ENCODE measurements at regions not wholly inside any gene's neighbourhood (a gene's known extent, or its start where the extent isn't known, plus 50 kb on each side); places are given as distances from the start of the nearest gene placed in this dataset.

GRCh38 chr10:65149878-65150277 is 1628.7 kb downstream of the REEP3 start (continued):
- TF ChIP-seq REST (IDR thresholded peaks at IDR 0.05; ENCODE audit: unreplicated experiment) = no peak
- TF ChIP-seq CREB1 (CRISPR knock-in tag; IDR thresholded peaks at IDR 0.05; ENCODE audit: low read depth) = no peak
- TF ChIP-seq EZH2phosphoT487 (IDR thresholded peaks at IDR 0.05; ENCODE audit: unreplicated experiment) = no peak
- no peak for TF ChIP-seq ETS1 (IDR thresholded peaks at IDR 0.05)
- TF ChIP-seq EZH2 (IDR thresholded peaks at IDR 0.05; ENCODE audit: low read depth, unreplicated experiment) = no peak

- no peaks in the 10 kb centered on the region for H3F3A ChIP-seq (replicated peaks; ENCODE audit: low read depth)
- H2AFZ ChIP-seq = no peak overlapping the region
- H4K20me1 ChIP-seq (replicated peaks; ENCODE audit: insufficient read depth) = no peaks in the 10 kb centered on the region
- Mint-ChIP-seq H3K36me3 (ENCODE audit: low read depth) (0 out of 3 replicates have a peak, but pooled peaks cover 3% of the 10 kb centered on the region), H3K4me1 (no peaks in the 10 kb centered on the region), H3K4me3 (no peak overlapping the region), H3K27me3 (ENCODE audit: insufficient read depth, low read depth, poor library complexity) (no peaks in the 10 kb centered on the region), H3K9me3 (no peaks in the 10 kb centered on the region), H3K27ac (no peak overlapping the region)
- no peak overlapping the region for H3K4me2 ChIP-seq
- H3K9me2 ChIP-seq (ENCODE audit: insufficient read depth) = peaks cover 14% of the 10 kb centered on the region
- no peak for DNase-seq (ENCODE audit: low spot score)
- ATAC-seq = no peak
- no peak overlapping the region for H3K27ac ChIP-seq (ENCODE audit: low read depth)
- no peak overlapping the region for H3K4me3 ChIP-seq
- no peaks in the 10 kb centered on the region for H3K4me1 ChIP-seq (ENCODE audit: insufficient read depth)
- no peaks in the 10 kb centered on the region for H3K79me2 ChIP-seq (replicated peaks; ENCODE audit: insufficient read depth)
- H3K27me3 ChIP-seq (ENCODE audit: insufficient read depth) = no peaks in the 10 kb centered on the region
- H3K36me3 ChIP-seq (ENCODE audit: insufficient read depth) = no peaks in the 10 kb centered on the region
- TF ChIP-seq EZH2phosphoT487 (IDR thresholded peaks at IDR 0.05; ENCODE audit: unreplicated experiment) = no peak
- TF ChIP-seq CREB1 (CRISPR knock-in tag; IDR thresholded peaks at IDR 0.05; ENCODE audit: low read depth) = no peak
- no peak for TF ChIP-seq POLR2AphosphoS5 (IDR thresholded peaks at IDR 0.05; ENCODE audit: low read depth)
- no peak for TF ChIP-seq ZNF462 (CRISPR knock-in tag; IDR thresholded peaks at IDR 0.05)
- no peak for TF ChIP-seq REST (IDR thresholded peaks at IDR 0.05; ENCODE audit: unreplicated experiment)
- no peak for TF ChIP-seq STAT1 (IDR thresholded peaks at IDR 0.05; ENCODE audit: unreplicated experiment)
Observed at GRCh38 chr10:65166272-65166671, 1645.1 kb downstream of the REEP3 start.
